BJ (cell line): ENCODE measurements at regions not wholly inside any gene's neighbourhood (a gene's known extent, or its start where the extent isn't known, plus 50 kb on each side); places are given as distances from the start of the nearest gene placed in this dataset.

ENCODE experiments used
- CTCF ChIA-PET: fragments of 350-600 bp; formaldehyde crosslinking; extraction: SDS; loops from one replicate; lab custom pipeline; 2021; ENCODE audit warnings: antibody characterized with exemption, inconsistent platforms; lab: Yijun Ruan, JAX
- POLR2A ChIA-PET: fragments of 300-600 bp; sonication (Branson Sonifier 250); formaldehyde crosslinking; extraction: SDS; loops from one replicate; lab custom pipeline; 2021; ENCODE audit warnings: antibody characterized with exemption; lab: Charles Lee
- DNase-seq: peaks from one replicate; pipeline ENCODE4 v3.0.0-alpha.2; 2011; ENCODE audit warnings: low read depth
- H3K27me3 ChIP-seq: 2 replicates; pipeline ENCODE4 v1.6.0; 2011; ENCODE audit warnings: low read length; ENCODE audit not compliant: control insufficient read depth, insufficient read depth
- H3K36me3 ChIP-seq: 2 replicates; pipeline ENCODE4 v1.5.1; 2011; ENCODE audit warnings: low read length; ENCODE audit not compliant: control insufficient read depth, insufficient read depth
- H3K4me3 ChIP-seq: 2 replicates; pipeline ENCODE4 v1.5.1; 2011; ENCODE audit warnings: low read depth, mild to moderate bottlenecking, control low read depth, low read length
- TF ChIP-seq, protein P1 (sequence below): IDR thresholded peaks from 2 replicates; pipeline ENCODE4 v1.5.1; 2011; ENCODE audit warnings: low read depth, mild to moderate bottlenecking, control low read depth, inconsistent platforms, low read length, moderate library complexity; ENCODE audit not compliant: insufficient read depth

- Histone ChIP-seq H3K4me3 (no peak overlapping the region), H3K36me3 (no peaks in the 10 kb centered on the region), H3K27me3 (no peaks in the 10 kb centered on the region)
- DNase-seq, result no peak
- CTCF ChIA-PET, result no interaction called here
- TF ChIP-seq, protein P1, sequence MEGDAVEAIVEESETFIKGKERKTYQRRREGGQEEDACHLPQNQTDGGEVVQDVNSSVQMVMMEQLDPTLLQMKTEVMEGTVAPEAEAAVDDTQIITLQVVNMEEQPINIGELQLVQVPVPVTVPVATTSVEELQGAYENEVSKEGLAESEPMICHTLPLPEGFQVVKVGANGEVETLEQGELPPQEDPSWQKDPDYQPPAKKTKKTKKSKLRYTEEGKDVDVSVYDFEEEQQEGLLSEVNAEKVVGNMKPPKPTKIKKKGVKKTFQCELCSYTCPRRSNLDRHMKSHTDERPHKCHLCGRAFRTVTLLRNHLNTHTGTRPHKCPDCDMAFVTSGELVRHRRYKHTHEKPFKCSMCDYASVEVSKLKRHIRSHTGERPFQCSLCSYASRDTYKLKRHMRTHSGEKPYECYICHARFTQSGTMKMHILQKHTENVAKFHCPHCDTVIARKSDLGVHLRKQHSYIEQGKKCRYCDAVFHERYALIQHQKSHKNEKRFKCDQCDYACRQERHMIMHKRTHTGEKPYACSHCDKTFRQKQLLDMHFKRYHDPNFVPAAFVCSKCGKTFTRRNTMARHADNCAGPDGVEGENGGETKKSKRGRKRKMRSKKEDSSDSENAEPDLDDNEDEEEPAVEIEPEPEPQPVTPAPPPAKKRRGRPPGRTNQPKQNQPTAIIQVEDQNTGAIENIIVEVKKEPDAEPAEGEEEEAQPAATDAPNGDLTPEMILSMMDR, result no peak
- POLR2A ChIA-PET, result no interaction called here
Observed at GRCh38 chr7:1322240-1323110, 89.8 kb downstream of the UNCX start.

GRCh38 chr7:1323178-1324027, 90.7 kb downstream of the UNCX start:
- no peak for DNase-seq
- ChIA-PET POLR2A (no interaction called here), CTCF (no interaction called here)
- no peaks in the 10 kb centered on the region for H3K36me3 ChIP-seq
- TF ChIP-seq, protein P1, result no peak
- no peak overlapping the region for H3K4me3 ChIP-seq
- no peaks in the 10 kb centered on the region for H3K27me3 ChIP-seq

DNA sequence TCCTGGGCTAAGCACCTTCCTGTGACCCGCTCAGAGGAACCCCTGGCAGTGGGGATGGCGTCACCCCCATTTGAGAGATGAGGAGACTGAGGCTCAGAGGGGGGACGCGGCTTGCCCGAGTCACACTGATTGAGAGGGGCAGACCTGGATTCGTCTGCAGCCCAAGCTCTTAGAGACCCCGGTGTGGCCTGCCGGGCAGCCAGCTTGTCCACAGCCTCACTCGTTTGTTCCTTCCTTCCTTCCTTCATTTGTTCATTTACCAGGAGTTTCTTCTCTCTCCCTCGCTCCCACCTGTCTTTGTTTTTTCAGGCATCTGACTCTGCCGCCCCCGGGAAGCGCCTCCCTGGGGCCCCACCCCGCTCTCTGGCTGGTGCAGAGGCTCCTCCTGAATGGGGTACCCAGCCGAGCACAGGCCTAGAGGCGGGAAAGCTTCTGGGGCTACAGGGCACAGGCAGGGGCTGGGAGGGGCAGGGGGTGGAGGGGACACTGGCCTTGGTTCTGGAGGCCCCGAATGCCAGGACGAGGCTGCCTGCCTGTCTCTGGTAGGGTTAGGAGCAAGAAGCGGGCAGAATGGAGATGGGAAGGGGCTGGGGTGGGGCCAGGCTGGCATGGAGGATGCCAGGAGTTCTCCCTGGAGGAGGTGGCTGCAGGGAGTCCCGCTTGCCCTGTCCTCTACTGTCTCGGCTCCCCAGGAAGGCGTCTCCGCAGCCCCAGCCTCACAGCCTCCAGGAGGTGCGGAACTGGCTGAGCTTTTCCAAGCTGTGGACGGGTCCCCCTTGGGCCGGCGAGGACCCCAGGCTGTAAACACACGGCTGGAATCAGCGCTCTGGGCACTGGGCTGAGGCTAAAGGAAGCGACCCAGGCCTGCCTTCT, 91.6 kb downstream of the UNCX start:
- Histone ChIP-seq H3K27me3 (no peaks in the 10 kb centered on the region), H3K4me3 (no peak overlapping the region), H3K36me3 (no peaks in the 10 kb centered on the region)
- no peak for DNase-seq
- CTCF ChIA-PET, result no interaction called here
- POLR2A ChIA-PET, result no interaction called here
- TF ChIP-seq, protein P1, result no peak

DNA sequence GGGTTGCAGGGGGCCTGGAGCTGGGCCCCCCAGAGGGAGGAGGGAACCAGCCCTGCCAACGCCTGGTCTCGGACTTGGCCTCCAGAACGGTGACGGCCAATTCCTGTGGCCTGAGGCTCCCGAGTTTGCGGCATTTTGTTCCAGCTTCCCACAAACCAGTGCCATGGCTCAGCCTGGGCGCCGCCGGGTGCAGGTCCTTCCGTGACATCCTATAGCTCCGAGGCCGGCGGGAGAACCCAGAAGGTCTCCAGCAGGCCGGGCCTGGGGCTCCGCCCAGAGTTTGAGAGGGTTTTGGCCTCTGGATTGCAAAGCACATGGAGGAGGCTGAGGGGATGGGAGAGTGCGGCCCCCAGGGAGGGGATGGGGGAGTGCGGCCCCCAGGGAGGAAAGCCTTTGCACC, 92.6 kb downstream of the UNCX start:
- POLR2A ChIA-PET, result no interaction called here
- no peaks in the 10 kb centered on the region for H3K27me3 ChIP-seq

More for the DNA sequence above, 92.6 kb downstream of the UNCX start:
- DNase-seq, result no peak
- TF ChIP-seq, protein P1, result no peak
- no peak overlapping the region for H3K4me3 ChIP-seq
- CTCF ChIA-PET, result no interaction called here
- H3K36me3 ChIP-seq, result no peaks in the 10 kb centered on the region
